Hepatocyte (in vitro differentiated cells): ENCODE measurements at regions not wholly inside any gene's neighbourhood (a gene's known extent, or its start where the extent isn't known, plus 50 kb on each side); places are given as distances from the start of the nearest gene placed in this dataset.

Source experiments
- DNase-seq: peaks from one replicate; pipeline ENCODE4 v3.0.0-alpha.2; 2016; ENCODE audit warnings: low spot score
- H2AFZ ChIP-seq: fragments of 200-600 bp; sonication (generic); 2 replicates; pipeline ENCODE4 v1.6.0; 2016; ENCODE audit warnings: antibody characterized with exemption, mild to moderate bottlenecking
- H3K27ac ChIP-seq: fragments of 200-600 bp; sonication (generic); 2 replicates; pipeline ENCODE4 v1.5.1; 2016; ENCODE audit warnings: mild to moderate bottlenecking
- H3K27me3 ChIP-seq: fragments of 200-600 bp; sonication (generic); 2 replicates; pipeline ENCODE4 v1.6.1; 2016
- H3K36me3 ChIP-seq: fragments of 200-600 bp; sonication (generic); replicated peaks from 2 replicates; pipeline ENCODE4 v1.5.1; 2016; ENCODE audit warnings: low read depth; ENCODE audit not compliant: insufficient read depth
- H3K4me1 ChIP-seq: fragments of 200-600 bp; sonication (generic); 2 replicates; pipeline ENCODE4 v1.5.1; 2016; ENCODE audit warnings: mild to moderate bottlenecking, moderate library complexity; ENCODE audit not compliant: insufficient read depth
- H3K4me2 ChIP-seq: fragments of 200-600 bp; sonication (generic); 2 replicates; pipeline ENCODE4 v1.6.0; 2016
- H3K4me3 ChIP-seq: fragments of 200-600 bp; sonication (generic); 2 replicates; pipeline ENCODE4 v1.5.1; 2016; ENCODE audit warnings: mild to moderate bottlenecking
- H3K79me2 ChIP-seq: fragments of 200-600 bp; sonication (generic); 2 replicates; pipeline ENCODE4 v1.6.0; 2017; ENCODE audit warnings: mild to moderate bottlenecking
- H3K9me2 ChIP-seq: fragments of 200-600 bp; sonication (generic); replicated peaks from 2 replicates; pipeline ENCODE4 v1.6.0; 2017; ENCODE audit warnings: mild to moderate bottlenecking; ENCODE audit not compliant: insufficient read depth
- H3K9me3 ChIP-seq: fragments of 200-600 bp; sonication (generic); 2 replicates; pipeline ENCODE4 v1.5.1; 2016; ENCODE audit warnings: low read depth, mild to moderate bottlenecking
- H4K20me1 ChIP-seq: fragments of 200-600 bp; sonication (generic); 2 replicates; pipeline ENCODE4 v1.6.0; 2016; ENCODE audit warnings: mild to moderate bottlenecking; ENCODE audit not compliant: insufficient read depth, poor library complexity, severe bottlenecking
- CTCF ChIP-seq: fragments of 200-600 bp; sonication (generic); IDR thresholded peaks from 2 replicates; pipeline ENCODE4 v1.5.1; 2016; ENCODE audit warnings: antibody characterized with exemption, mild to moderate bottlenecking; ENCODE audit not compliant: poor library complexity
- EZH2 ChIP-seq: fragments of 200-600 bp; sonication (generic); IDR thresholded peaks from 2 replicates; pipeline ENCODE4 v1.6.1; 2016; ENCODE audit warnings: antibody characterized with exemption, mild to moderate bottlenecking, borderline replicate concordance
- EZH2phosphoT487 ChIP-seq: fragments of 200-600 bp; sonication (generic); IDR thresholded peaks from one replicate; pipeline ENCODE4 v1.6.1; 2018; ENCODE audit warnings: antibody characterized with exemption, mild to moderate bottlenecking, low read depth, moderate library complexity; ENCODE audit not compliant: unreplicated experiment, severe bottlenecking
- WGBS: methylation state at CpG from one replicate; pipeline ENCODE4 v1.1.6; 2016; ENCODE audit warnings: low lambda C conversion rate; ENCODE audit errors: missing lambda C conversion rate; 5-methylcytosine and 5-hydroxymethylcytosine counted together

GRCh38 chr22:26849575-26849974 lies 192.2 kb downstream of the MIAT start:
- no peak overlapping the region for H2AFZ ChIP-seq
- no peak for TF ChIP-seq EZH2
- TF ChIP-seq EZH2phosphoT487: no peak
- H3K36me3 ChIP-seq: no peaks in the 10 kb centered on the region
- H3K4me2 ChIP-seq: no peak overlapping the region
- no peak overlapping the region for H3K27ac ChIP-seq
- 81% methylated on average over 4 of the region's 4 CpGs for WGBS
- H3K4me3 ChIP-seq: no peak overlapping the region
- peaks cover 27% of the 10 kb centered on the region for H3K27me3 ChIP-seq
- no peak for DNase-seq
- H4K20me1 ChIP-seq: no peaks in the 10 kb centered on the region
- H3K4me1 ChIP-seq: no peaks in the 10 kb centered on the region
- no peaks in the 10 kb centered on the region for H3K9me3 ChIP-seq
- H3K79me2 ChIP-seq: no peaks in the 10 kb centered on the region
- no peaks in the 10 kb centered on the region for H3K9me2 ChIP-seq

- H2AFZ ChIP-seq: no peak overlapping the region
- DNase-seq: no peak
- H3K9me3 ChIP-seq: no peaks in the 10 kb centered on the region
- peaks cover 31% of the 10 kb centered on the region for H3K27me3 ChIP-seq
- no peak overlapping the region for H3K4me3 ChIP-seq
- no peak for TF ChIP-seq CTCF
- no peak for TF ChIP-seq EZH2
- no peak for TF ChIP-seq EZH2phosphoT487
- WGBS: 80% methylated on average over 1 of the region's 1 CpG
- no peaks in the 10 kb centered on the region for H3K4me1 ChIP-seq
- H3K79me2 ChIP-seq: no peaks in the 10 kb centered on the region
- no peak overlapping the region for H3K27ac ChIP-seq
- H4K20me1 ChIP-seq: no peaks in the 10 kb centered on the region
- H3K9me2 ChIP-seq: no peaks in the 10 kb centered on the region
- no peak overlapping the region for H3K4me2 ChIP-seq
- H3K36me3 ChIP-seq: no peaks in the 10 kb centered on the region
Measured at GRCh38 chr22:26851125-26851524, 193.7 kb downstream of the MIAT start.

- no peaks in the 10 kb centered on the region for H4K20me1 ChIP-seq
Measured at GRCh38 chr22:26852176-26852575, 194.8 kb downstream of the MIAT start.

GRCh38 chr22:26853071-26853470 lies 195.7 kb downstream of the MIAT start:
- Histone ChIP-seq H4K20me1 (no peaks in the 10 kb centered on the region), H3K36me3 (no peaks in the 10 kb centered on the region), H3K9me2 (no peaks in the 10 kb centered on the region), H3K27me3 (peaks cover 34% of the 10 kb centered on the region), H3K27ac (no peak overlapping the region), H2AFZ (no peak overlapping the region), H3K4me2 (no peak overlapping the region), H3K4me1 (no peaks in the 10 kb centered on the region), H3K79me2 (no peaks in the 10 kb centered on the region), H3K9me3 (no peaks in the 10 kb centered on the region), H3K4me3 (no peak overlapping the region)
- 87% methylated on average over 4 of the region's 4 CpGs for WGBS
- no peak for TF ChIP-seq EZH2
- TF ChIP-seq EZH2phosphoT487: no peak
- no peak for TF ChIP-seq CTCF
- DNase-seq: no peak

More at GRCh38 chr22:26852176-26852575, 194.8 kb downstream of the MIAT start:
- no peaks in the 10 kb centered on the region for H3K79me2 ChIP-seq
- H3K27ac ChIP-seq: no peak overlapping the region
- no peaks in the 10 kb centered on the region for H3K9me3 ChIP-seq
- H3K27me3 ChIP-seq: peaks cover 34% of the 10 kb centered on the region
- H3K9me2 ChIP-seq: no peaks in the 10 kb centered on the region
- no peak overlapping the region for H3K4me3 ChIP-seq
- H2AFZ ChIP-seq: no peak overlapping the region
- TF ChIP-seq EZH2phosphoT487 (no peak), CTCF (no peak), EZH2 (no peak)
- H3K4me1 ChIP-seq: no peaks in the 10 kb centered on the region
- no peaks in the 10 kb centered on the region for H3K36me3 ChIP-seq
- no peak overlapping the region for H3K4me2 ChIP-seq
- no peak for DNase-seq
- WGBS: 24% methylated on average over 6 of the region's 6 CpGs
